ENCODE measurements at regions not wholly inside any gene's neighbourhood (a gene's known extent, or its start where the extent isn't known, plus 50 kb on each side); places are given as distances from the start of the nearest gene placed in this dataset.

DNA sequence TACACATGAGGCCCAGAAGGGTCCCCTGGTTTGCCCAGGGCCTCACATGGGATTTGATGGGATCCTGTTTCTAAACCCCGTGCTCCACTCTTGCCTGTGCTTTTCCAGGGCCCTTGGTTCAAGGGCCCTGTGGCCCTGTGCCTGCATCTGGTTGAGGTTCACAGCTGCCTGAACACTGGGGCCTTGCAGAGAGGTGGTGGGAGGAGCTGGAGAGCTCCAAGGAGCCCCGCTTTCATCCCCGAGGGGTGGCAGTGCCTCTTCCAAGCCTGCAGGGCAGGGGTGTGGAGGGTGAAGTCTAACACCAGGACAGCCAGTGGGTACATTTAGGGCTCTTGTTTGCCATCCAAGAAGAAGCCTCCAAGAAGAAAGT, 82.3 kb downstream of the GLI2 start:
- Histone ChIP-seq H3K27ac (ENCODE audit: low read length) (no peak overlapping the region), H3K36me3 (ENCODE audit: insufficient read depth, low read length) (no peaks in the 10 kb centered on the region), H3K9me3 (ENCODE audit: low read length) (no peaks in the 10 kb centered on the region), H3K27me3 (ENCODE audit: insufficient read depth, low read depth, low read length) (no peaks in the 10 kb centered on the region), H4K20me1 (ENCODE audit: insufficient read depth) (no peaks in the 10 kb centered on the region), H3K79me2 (replicated peaks; ENCODE audit: insufficient read depth, low read length) (no peaks in the 10 kb centered on the region), H3K4me2 (ENCODE audit: low read length) (no peak overlapping the region), H3K9me2 (ENCODE audit: insufficient read depth, low read length) (no peaks in the 10 kb centered on the region), H3K9ac (ENCODE audit: low read length) (no peak overlapping the region), H2AFZ (ENCODE audit: low read depth, low read length) (no peak overlapping the region), H3K4me3 (ENCODE audit: low read length) (no peak overlapping the region), H3F3A (ENCODE audit: insufficient read depth, low read length, poor library complexity, severe bottlenecking) (no peaks in the 10 kb centered on the region)
- TF ChIP-seq EP300 (conservative IDR thresholded peaks at IDR 0.05; ENCODE audit: poor library complexity, severe bottlenecking) = no peak
- no peak for TF ChIP-seq MXI1 (conservative IDR thresholded peaks at IDR 0.05; ENCODE audit: poor library complexity, severe bottlenecking)
- TF ChIP-seq EZH2 (IDR thresholded peaks at IDR 0.05; ENCODE audit: borderline replicate concordance, insufficient read depth, low read length, poor library complexity, severe bottlenecking) = no peak
- TF ChIP-seq RAD21 (conservative IDR thresholded peaks at IDR 0.05) = no peak
- no peak for TF ChIP-seq POLR2AphosphoS5 (IDR thresholded peaks at IDR 0.05)
- no peak for TF ChIP-seq TAF1 (IDR thresholded peaks at IDR 0.05; ENCODE audit: low read depth)
- TF ChIP-seq, protein P1, sequence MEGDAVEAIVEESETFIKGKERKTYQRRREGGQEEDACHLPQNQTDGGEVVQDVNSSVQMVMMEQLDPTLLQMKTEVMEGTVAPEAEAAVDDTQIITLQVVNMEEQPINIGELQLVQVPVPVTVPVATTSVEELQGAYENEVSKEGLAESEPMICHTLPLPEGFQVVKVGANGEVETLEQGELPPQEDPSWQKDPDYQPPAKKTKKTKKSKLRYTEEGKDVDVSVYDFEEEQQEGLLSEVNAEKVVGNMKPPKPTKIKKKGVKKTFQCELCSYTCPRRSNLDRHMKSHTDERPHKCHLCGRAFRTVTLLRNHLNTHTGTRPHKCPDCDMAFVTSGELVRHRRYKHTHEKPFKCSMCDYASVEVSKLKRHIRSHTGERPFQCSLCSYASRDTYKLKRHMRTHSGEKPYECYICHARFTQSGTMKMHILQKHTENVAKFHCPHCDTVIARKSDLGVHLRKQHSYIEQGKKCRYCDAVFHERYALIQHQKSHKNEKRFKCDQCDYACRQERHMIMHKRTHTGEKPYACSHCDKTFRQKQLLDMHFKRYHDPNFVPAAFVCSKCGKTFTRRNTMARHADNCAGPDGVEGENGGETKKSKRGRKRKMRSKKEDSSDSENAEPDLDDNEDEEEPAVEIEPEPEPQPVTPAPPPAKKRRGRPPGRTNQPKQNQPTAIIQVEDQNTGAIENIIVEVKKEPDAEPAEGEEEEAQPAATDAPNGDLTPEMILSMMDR (IDR thresholded peaks at IDR 0.05; ENCODE audit: poor library complexity, severe bottlenecking) = no peak
- TF ChIP-seq SMC3 (conservative IDR thresholded peaks at IDR 0.05; ENCODE audit: poor library complexity) = no peak
- TF ChIP-seq, protein P2, sequence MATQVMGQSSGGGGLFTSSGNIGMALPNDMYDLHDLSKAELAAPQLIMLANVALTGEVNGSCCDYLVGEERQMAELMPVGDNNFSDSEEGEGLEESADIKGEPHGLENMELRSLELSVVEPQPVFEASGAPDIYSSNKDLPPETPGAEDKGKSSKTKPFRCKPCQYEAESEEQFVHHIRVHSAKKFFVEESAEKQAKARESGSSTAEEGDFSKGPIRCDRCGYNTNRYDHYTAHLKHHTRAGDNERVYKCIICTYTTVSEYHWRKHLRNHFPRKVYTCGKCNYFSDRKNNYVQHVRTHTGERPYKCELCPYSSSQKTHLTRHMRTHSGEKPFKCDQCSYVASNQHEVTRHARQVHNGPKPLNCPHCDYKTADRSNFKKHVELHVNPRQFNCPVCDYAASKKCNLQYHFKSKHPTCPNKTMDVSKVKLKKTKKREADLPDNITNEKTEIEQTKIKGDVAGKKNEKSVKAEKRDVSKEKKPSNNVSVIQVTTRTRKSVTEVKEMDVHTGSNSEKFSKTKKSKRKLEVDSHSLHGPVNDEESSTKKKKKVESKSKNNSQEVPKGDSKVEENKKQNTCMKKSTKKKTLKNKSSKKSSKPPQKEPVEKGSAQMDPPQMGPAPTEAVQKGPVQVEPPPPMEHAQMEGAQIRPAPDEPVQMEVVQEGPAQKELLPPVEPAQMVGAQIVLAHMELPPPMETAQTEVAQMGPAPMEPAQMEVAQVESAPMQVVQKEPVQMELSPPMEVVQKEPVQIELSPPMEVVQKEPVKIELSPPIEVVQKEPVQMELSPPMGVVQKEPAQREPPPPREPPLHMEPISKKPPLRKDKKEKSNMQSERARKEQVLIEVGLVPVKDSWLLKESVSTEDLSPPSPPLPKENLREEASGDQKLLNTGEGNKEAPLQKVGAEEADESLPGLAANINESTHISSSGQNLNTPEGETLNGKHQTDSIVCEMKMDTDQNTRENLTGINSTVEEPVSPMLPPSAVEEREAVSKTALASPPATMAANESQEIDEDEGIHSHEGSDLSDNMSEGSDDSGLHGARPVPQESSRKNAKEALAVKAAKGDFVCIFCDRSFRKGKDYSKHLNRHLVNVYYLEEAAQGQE (IDR thresholded peaks at IDR 0.05; ENCODE audit: borderline replicate concordance) = no peak

DNA sequence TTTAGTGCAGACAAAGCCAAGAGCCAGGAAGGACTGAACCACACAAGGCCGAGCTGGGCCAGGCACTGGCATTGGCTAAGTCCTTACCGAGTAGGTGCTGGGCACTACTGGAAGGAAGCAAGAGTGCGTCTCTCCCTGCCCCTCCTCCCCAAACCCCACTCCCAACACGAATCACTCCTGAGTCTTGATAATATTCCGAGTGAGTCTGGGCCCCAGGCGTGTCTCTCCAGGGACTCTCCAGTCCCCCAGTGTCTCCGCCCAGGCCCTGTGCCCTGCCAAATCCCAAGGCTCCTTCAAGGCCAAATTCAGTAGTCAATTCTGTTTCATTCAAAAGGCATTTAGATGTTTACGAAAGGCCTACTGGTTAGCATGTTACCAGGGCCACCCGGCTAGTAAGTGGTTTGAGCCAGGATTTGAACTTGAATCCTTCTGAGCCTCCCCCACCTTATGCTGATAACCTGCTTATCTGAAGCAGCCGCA, 82.8 kb downstream of the GLI2 start:
- Histone ChIP-seq H3K27ac (ENCODE audit: low read length) (no peak overlapping the region), H3K4me3 (ENCODE audit: low read length) (no peak overlapping the region), H3K9me3 (ENCODE audit: low read length) (no peaks in the 10 kb centered on the region), H4K20me1 (ENCODE audit: insufficient read depth) (no peaks in the 10 kb centered on the region), H3K79me2 (replicated peaks; ENCODE audit: insufficient read depth, low read length) (no peaks in the 10 kb centered on the region), H3K36me3 (ENCODE audit: insufficient read depth, low read length) (no peaks in the 10 kb centered on the region), H3K9ac (ENCODE audit: low read length) (no peak overlapping the region), H3K9me2 (ENCODE audit: insufficient read depth, low read length) (no peaks in the 10 kb centered on the region), H2AFZ (ENCODE audit: low read depth, low read length) (no peak overlapping the region), H3K4me2 (ENCODE audit: low read length) (no peak overlapping the region), H3F3A (ENCODE audit: insufficient read depth, low read length, poor library complexity, severe bottlenecking) (no peaks in the 10 kb centered on the region), H3K27me3 (ENCODE audit: insufficient read depth, low read depth, low read length) (no peaks in the 10 kb centered on the region)
- TF ChIP-seq, protein P1 (IDR thresholded peaks at IDR 0.05; ENCODE audit: poor library complexity, severe bottlenecking) = no peak
- TF ChIP-seq, protein P2 (IDR thresholded peaks at IDR 0.05; ENCODE audit: borderline replicate concordance) = no peak
- TF ChIP-seq RAD21 (conservative IDR thresholded peaks at IDR 0.05) = no peak
- TF ChIP-seq SMC3 (conservative IDR thresholded peaks at IDR 0.05; ENCODE audit: poor library complexity) = no peak
- TF ChIP-seq TAF1 (IDR thresholded peaks at IDR 0.05; ENCODE audit: low read depth) = no peak
- TF ChIP-seq POLR2AphosphoS5 (IDR thresholded peaks at IDR 0.05) = no peak
- no peak for TF ChIP-seq EP300 (conservative IDR thresholded peaks at IDR 0.05; ENCODE audit: poor library complexity, severe bottlenecking)
- TF ChIP-seq EZH2 (IDR thresholded peaks at IDR 0.05; ENCODE audit: borderline replicate concordance, insufficient read depth, low read length, poor library complexity, severe bottlenecking) = no peak
- no peak for TF ChIP-seq MXI1 (conservative IDR thresholded peaks at IDR 0.05; ENCODE audit: poor library complexity, severe bottlenecking)

Data from neural cell (in vitro differentiated cells).